Nephron (organoid): ENCODE measurements at regions not wholly inside any gene's neighbourhood (a gene's known extent, or its start where the extent isn't known, plus 50 kb on each side); places are given as distances from the start of the nearest gene placed in this dataset.

Experiments
- H3K27ac Mint-ChIP-seq, 3 experiments: 2 replicates each; pipeline ENCODE4 v1.8.0; 2020; ENCODE audit warnings: mixed read lengths in 3 of 3, mild to moderate bottlenecking in 2 of 3, moderate library complexity in 1 of 3
- H3K27me3 Mint-ChIP-seq: 2 replicates; pipeline ENCODE4 v1.8.0; 2021; ENCODE audit warnings: low read depth, mild to moderate bottlenecking, moderate library complexity, mixed read lengths
- H3K36me3 Mint-ChIP-seq: 2 replicates; pipeline ENCODE4 v1.8.0; 2020; ENCODE audit warnings: low read depth, mixed read lengths
- H3K4me1 Mint-ChIP-seq: 2 replicates; pipeline ENCODE4 v1.8.0; 2020; ENCODE audit warnings: mixed read lengths
- H3K4me3 Mint-ChIP-seq, 3 experiments: 2 replicates each; pipeline ENCODE4 v1.8.0; 2020; ENCODE audit warnings: mild to moderate bottlenecking in 3 of 3, mixed read lengths in 3 of 3, moderate library complexity in 2 of 3
- H3K9me3 Mint-ChIP-seq: 2 replicates; pipeline ENCODE4 v1.8.0; 2020; ENCODE audit warnings: mixed read lengths
- TF ChIP-seq, protein P1 (sequence below), 3 experiments: fragments of 200-600 bp; sonication (generic); IDR thresholded peaks; one replicate each; pipeline ENCODE4 v1.5.0; 2021; ENCODE audit warnings: antibody characterized with exemption in 3 of 3; ENCODE audit not compliant: unreplicated experiment in 3 of 3

GRCh38 chr19:28485292-28485691 lies 727.7 kb downstream of the UQCRFS1 start:
- Mint-ChIP-seq H3K4me1 (peaks cover 7% of the 10 kb centered on the region), H3K27ac (no peak overlapping the region), H3K9me3 (no peaks in the 10 kb centered on the region), H3K27me3 (peaks cover 13% of the 10 kb centered on the region), H3K4me3 (no peak overlapping the region), H3K36me3 (no peaks in the 10 kb centered on the region)
- TF ChIP-seq, protein P1, sequence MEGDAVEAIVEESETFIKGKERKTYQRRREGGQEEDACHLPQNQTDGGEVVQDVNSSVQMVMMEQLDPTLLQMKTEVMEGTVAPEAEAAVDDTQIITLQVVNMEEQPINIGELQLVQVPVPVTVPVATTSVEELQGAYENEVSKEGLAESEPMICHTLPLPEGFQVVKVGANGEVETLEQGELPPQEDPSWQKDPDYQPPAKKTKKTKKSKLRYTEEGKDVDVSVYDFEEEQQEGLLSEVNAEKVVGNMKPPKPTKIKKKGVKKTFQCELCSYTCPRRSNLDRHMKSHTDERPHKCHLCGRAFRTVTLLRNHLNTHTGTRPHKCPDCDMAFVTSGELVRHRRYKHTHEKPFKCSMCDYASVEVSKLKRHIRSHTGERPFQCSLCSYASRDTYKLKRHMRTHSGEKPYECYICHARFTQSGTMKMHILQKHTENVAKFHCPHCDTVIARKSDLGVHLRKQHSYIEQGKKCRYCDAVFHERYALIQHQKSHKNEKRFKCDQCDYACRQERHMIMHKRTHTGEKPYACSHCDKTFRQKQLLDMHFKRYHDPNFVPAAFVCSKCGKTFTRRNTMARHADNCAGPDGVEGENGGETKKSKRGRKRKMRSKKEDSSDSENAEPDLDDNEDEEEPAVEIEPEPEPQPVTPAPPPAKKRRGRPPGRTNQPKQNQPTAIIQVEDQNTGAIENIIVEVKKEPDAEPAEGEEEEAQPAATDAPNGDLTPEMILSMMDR (IDR thresholded peaks at IDR 0.05; ENCODE audit: unreplicated experiment in 3 of 3), result no peak

GRCh38 chr19:28483197-28483596 lies 729.8 kb downstream of the UQCRFS1 start:
- no peaks in the 10 kb centered on the region for H3K9me3 Mint-ChIP-seq
- H3K27ac Mint-ChIP-seq, result no peak overlapping the region
- H3K27me3 Mint-ChIP-seq, result peaks cover 7% of the 10 kb centered on the region
- H3K4me1 Mint-ChIP-seq, result no peaks in the 10 kb centered on the region
- TF ChIP-seq, protein P1 (IDR thresholded peaks at IDR 0.05; ENCODE audit: unreplicated experiment in 3 of 3), result no peak
- no peak overlapping the region for H3K4me3 Mint-ChIP-seq
- no peaks in the 10 kb centered on the region for H3K36me3 Mint-ChIP-seq

DNA sequence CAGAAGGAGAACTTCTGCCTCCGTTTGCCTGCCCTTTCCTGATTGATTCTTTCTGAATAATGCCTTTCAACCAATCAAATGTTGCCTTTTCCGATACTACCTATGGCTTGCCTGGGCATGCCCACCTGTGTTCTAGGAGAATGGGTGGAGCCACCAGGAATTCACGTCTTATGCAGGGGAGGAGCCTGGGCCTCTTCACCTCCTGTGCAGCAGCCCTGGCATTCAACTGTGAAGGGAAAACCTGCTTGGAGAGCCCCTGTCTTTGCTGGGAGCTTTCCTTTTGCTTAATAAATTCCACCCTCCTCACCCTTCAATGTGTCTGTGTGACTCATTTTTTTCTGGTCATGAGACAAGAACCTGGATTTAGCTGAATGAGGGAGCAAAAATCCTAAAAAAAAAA lies 730.7 kb downstream of the UQCRFS1 start:
- TF ChIP-seq, protein P1 (IDR thresholded peaks at IDR 0.05; ENCODE audit: unreplicated experiment in 3 of 3), result no peak
- no peaks in the 10 kb centered on the region for H3K4me1 Mint-ChIP-seq
- no peaks in the 10 kb centered on the region for H3K36me3 Mint-ChIP-seq
- no peaks in the 10 kb centered on the region for H3K9me3 Mint-ChIP-seq
- peaks cover 11% of the 10 kb centered on the region for H3K27me3 Mint-ChIP-seq
- H3K4me3 Mint-ChIP-seq, result no peak overlapping the region
- H3K27ac Mint-ChIP-seq, result no peak overlapping the region

GRCh38 chr19:28481674-28482073 lies 731.3 kb downstream of the UQCRFS1 start:
- no peak overlapping the region for H3K27ac Mint-ChIP-seq
- peaks cover 15% of the 10 kb centered on the region for H3K27me3 Mint-ChIP-seq
- no peaks in the 10 kb centered on the region for H3K4me1 Mint-ChIP-seq
- no peaks in the 10 kb centered on the region for H3K9me3 Mint-ChIP-seq
- no peak overlapping the region for H3K4me3 Mint-ChIP-seq
- no peaks in the 10 kb centered on the region for H3K36me3 Mint-ChIP-seq
- TF ChIP-seq, protein P1 (IDR thresholded peaks at IDR 0.05; ENCODE audit: unreplicated experiment in 3 of 3), result no peak

DNA sequence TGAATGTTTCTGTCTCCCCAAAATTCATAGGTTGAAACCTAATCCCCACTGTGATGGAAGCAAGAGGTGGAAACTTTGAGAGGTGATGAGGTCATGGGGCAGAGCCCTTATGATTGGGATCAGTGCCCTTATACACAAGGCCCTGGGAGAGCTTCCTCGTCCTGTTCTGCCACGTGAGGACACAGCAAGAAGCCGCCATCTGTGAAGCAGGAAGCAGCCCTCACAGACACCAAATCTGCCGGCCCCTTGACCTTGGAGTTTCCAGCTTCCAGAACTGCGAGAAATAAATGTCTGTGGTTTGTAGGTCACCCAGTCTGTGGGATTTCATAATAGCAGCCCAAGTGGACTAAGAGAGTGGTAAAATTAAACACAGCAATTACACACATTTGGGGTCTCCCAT lies 737.4 kb downstream of the UQCRFS1 start:
- TF ChIP-seq, protein P1 (IDR thresholded peaks at IDR 0.05; ENCODE audit: unreplicated experiment in 3 of 3), result no peak
- H3K27me3 Mint-ChIP-seq, result peaks cover 16% of the 10 kb centered on the region
- H3K9me3 Mint-ChIP-seq, result no peaks in the 10 kb centered on the region
- no peak overlapping the region for H3K27ac Mint-ChIP-seq
- no peaks in the 10 kb centered on the region for H3K4me1 Mint-ChIP-seq
- H3K4me3 Mint-ChIP-seq, result no peak overlapping the region
- no peaks in the 10 kb centered on the region for H3K36me3 Mint-ChIP-seq

- Mint-ChIP-seq H3K27me3 (peaks cover 28% of the 10 kb centered on the region), H3K4me1 (peaks cover 8% of the 10 kb centered on the region), H3K4me3 (no peak overlapping the region), H3K27ac (no peak overlapping the region), H3K36me3 (no peaks in the 10 kb centered on the region), H3K9me3 (no peaks in the 10 kb centered on the region)
- TF ChIP-seq, protein P1 (IDR thresholded peaks at IDR 0.05; ENCODE audit: unreplicated experiment in 3 of 3), result no peak
Observed at GRCh38 chr19:28472843-28473242, 740.1 kb downstream of the UQCRFS1 start.
